H9 (cell line): ENCODE measurements at regions not wholly inside any gene's neighbourhood (a gene's known extent, or its start where the extent isn't known, plus 50 kb on each side); places are given as distances from the start of the nearest gene placed in this dataset.

Experiments used
- DNase-seq: peaks from one replicate; pipeline ENCODE4 v3.0.0-alpha.2; 2017
- H2AFZ ChIP-seq: one replicate; pipeline ENCODE4 v1.6.1; 2013; ENCODE audit warnings: mild to moderate bottlenecking, low read length, control low read depth, moderate library complexity
- H2AK5ac ChIP-seq: 2 replicates; pipeline ENCODE4 v1.6.1; 2013; ENCODE audit warnings: low read length, control low read depth, mixed read lengths; ENCODE audit not compliant: insufficient read length
- H2BK120ac ChIP-seq: one replicate; pipeline ENCODE4 v1.6.1; 2013; ENCODE audit warnings: low read depth, mild to moderate bottlenecking, low read length, control low read depth, inconsistent platforms; ENCODE audit not compliant: poor library complexity, severe bottlenecking
- H2BK12ac ChIP-seq: 2 replicates; pipeline ENCODE4 v1.6.1; 2013; ENCODE audit warnings: low read length, control low read depth, mixed read lengths, low read depth; ENCODE audit not compliant: insufficient read length
- H2BK15ac ChIP-seq: 2 replicates; pipeline ENCODE4 v1.6.1; 2013; ENCODE audit warnings: low read depth, low read length, control low read depth
- H2BK20ac ChIP-seq: one replicate; pipeline ENCODE4 v1.6.1; 2013; ENCODE audit warnings: low read depth, mild to moderate bottlenecking, low read length, control low read depth, inconsistent platforms; ENCODE audit not compliant: poor library complexity, severe bottlenecking
- H2BK5ac ChIP-seq: 2 replicates; pipeline ENCODE4 v1.6.1; 2013; ENCODE audit warnings: low read length, control low read depth, mixed read lengths; ENCODE audit not compliant: insufficient read length
- H3K14ac ChIP-seq: 2 replicates; pipeline ENCODE4 v1.6.1; 2013; ENCODE audit warnings: low read length, control low read depth; ENCODE audit not compliant: insufficient read depth
- H3K18ac ChIP-seq: 2 replicates; pipeline ENCODE4 v1.6.1; 2013; ENCODE audit warnings: low read depth, mild to moderate bottlenecking, mixed read lengths, low read length, control low read depth; ENCODE audit not compliant: insufficient read length
- H3K23ac ChIP-seq: 2 replicates; pipeline ENCODE4 v1.6.1; 2013; ENCODE audit warnings: low read length, control low read depth, mixed read lengths, low read depth; ENCODE audit not compliant: insufficient read length
- H3K23me2 ChIP-seq: 2 replicates; pipeline ENCODE4 v1.6.1; 2013; ENCODE audit warnings: low read depth, mild to moderate bottlenecking, mixed read lengths, low read length, control low read depth; ENCODE audit not compliant: insufficient read length, poor library complexity, severe bottlenecking
- H3K27ac ChIP-seq: 2 replicates; pipeline ENCODE4 v1.5.1; 2013; ENCODE audit warnings: low read length, control low read depth, mixed read lengths, low read depth; ENCODE audit not compliant: insufficient read length
- H3K27me3 ChIP-seq: 2 replicates; pipeline ENCODE4 v1.6.1; 2013; ENCODE audit warnings: low read length, control low read depth, inconsistent platforms; ENCODE audit not compliant: insufficient read depth
- H3K4ac ChIP-seq: 2 replicates; pipeline ENCODE4 v1.6.1; 2013; ENCODE audit warnings: low read depth, mild to moderate bottlenecking, control low read depth, inconsistent platforms, low read length, moderate library complexity
- H3K4me1 ChIP-seq: 2 replicates; pipeline ENCODE4 v1.6.1; 2013; ENCODE audit warnings: low read length, control low read depth, inconsistent platforms; ENCODE audit not compliant: insufficient read depth
- H3K4me2 ChIP-seq: 2 replicates; pipeline ENCODE4 v1.6.1; 2013; ENCODE audit warnings: low read length, control low read depth, mixed read lengths; ENCODE audit not compliant: insufficient read length, insufficient read depth
- H3K56ac ChIP-seq: 2 replicates; pipeline ENCODE4 v1.6.1; 2013; ENCODE audit warnings: low read depth, mild to moderate bottlenecking, mixed read lengths, low read length, control low read depth; ENCODE audit not compliant: insufficient read length
- H3K79me1 ChIP-seq: 2 replicates; pipeline ENCODE4 v1.6.1; 2013; ENCODE audit warnings: low read depth, mild to moderate bottlenecking, moderate library complexity, low read length, control low read depth, inconsistent platforms; ENCODE audit not compliant: insufficient read depth, poor library complexity, severe bottlenecking
- H3K79me2 ChIP-seq: 2 replicates; pipeline ENCODE4 v1.6.1; 2013; ENCODE audit warnings: low read length, control low read depth, inconsistent platforms; ENCODE audit not compliant: insufficient read depth
- H3K9ac ChIP-seq: 2 replicates; pipeline ENCODE4 v1.6.1; 2013; ENCODE audit warnings: low read length, control low read depth, mixed read lengths; ENCODE audit not compliant: insufficient read length; ENCODE audit errors: extremely low read depth
- H3K9me3 ChIP-seq: one replicate; pipeline ENCODE4 v1.6.1; 2013; ENCODE audit warnings: low read depth, low read length, inconsistent platforms; ENCODE audit not compliant: control insufficient read depth
- H3T11ph ChIP-seq: one replicate; pipeline ENCODE4 v1.6.1; 2013; ENCODE audit warnings: mild to moderate bottlenecking, low read length, control low read depth, inconsistent platforms
- H4K20me1 ChIP-seq: one replicate; pipeline ENCODE4 v1.6.1; 2013; ENCODE audit not compliant: control insufficient read depth, insufficient read length, insufficient read depth
- H4K5ac ChIP-seq: 2 replicates; pipeline ENCODE4 v1.6.1; 2013; ENCODE audit warnings: low read depth, mild to moderate bottlenecking, mixed read lengths, low read length, control low read depth; ENCODE audit not compliant: insufficient read length
- H4K8ac ChIP-seq: replicated peaks from 2 replicates; pipeline ENCODE4 v1.6.1; 2013; ENCODE audit warnings: low read length, control low read depth, mixed read lengths, low read depth; ENCODE audit not compliant: insufficient read length
- H4K91ac ChIP-seq: 2 replicates; pipeline ENCODE4 v1.6.1; 2013; ENCODE audit warnings: low read depth, mild to moderate bottlenecking, moderate library complexity, mixed read lengths, low read length, control low read depth; ENCODE audit not compliant: insufficient read length
- H3K27ac Mint-ChIP-seq, 3 experiments: 2 replicates in 2 of 3; 3 replicates in 1 of 3; pipeline ENCODE4 v1.8.0; 2020 to 2021; ENCODE audit warnings: mixed read lengths in 3 of 3, mild to moderate bottlenecking in 1 of 3, moderate library complexity in 1 of 3
- H3K27me3 Mint-ChIP-seq: 2 replicates; pipeline ENCODE4 v1.8.0; 2021; ENCODE audit warnings: low read depth, mild to moderate bottlenecking, moderate library complexity, mixed read lengths
- H3K36me3 Mint-ChIP-seq, 3 experiments: 2 replicates in 2 of 3; 3 replicates in 1 of 3; pipeline ENCODE4 v1.8.0; 2020 to 2021; ENCODE audit warnings: low read depth in 3 of 3, mixed read lengths in 3 of 3; ENCODE audit not compliant: insufficient read depth in 1 of 3
- H3K4me1 Mint-ChIP-seq, 2 experiments: 2 replicates each; pipeline ENCODE4 v1.8.0; 2020; ENCODE audit warnings: mixed read lengths in 2 of 2
- H3K4me3 Mint-ChIP-seq, 2 experiments: 2 replicates in 1 of 2; 3 replicates in 1 of 2; pipeline ENCODE4 v1.8.0; 2020 to 2021; ENCODE audit warnings: mild to moderate bottlenecking in 2 of 2, mixed read lengths in 2 of 2, moderate library complexity in 1 of 2
- H3K9me3 Mint-ChIP-seq, 2 experiments: 2 replicates in 1 of 2; 3 replicates in 1 of 2; pipeline ENCODE4 v1.8.0; 2020; ENCODE audit warnings: mild to moderate bottlenecking in 2 of 2, mixed read lengths in 2 of 2, moderate library complexity in 1 of 2
- CTCF ChIP-seq: fragments of 200-600 bp; sonication (generic); conservative IDR thresholded peaks from 3 replicates; pipeline ENCODE4 v1.8.0; 2021; ENCODE audit warnings: antibody characterized with exemption, mild to moderate bottlenecking
- WGBS: extraction: QIAGEN DNeasy Blood & Tissue Kit; methylation state at CpG from one replicate; pipeline ENCODE4 v1.1.7; 2013; ENCODE audit warnings: missing lambda C conversion rate, low lambda C conversion rate, mixed read lengths; ENCODE audit not compliant: insufficient read length; ENCODE audit errors: extremely low coverage; 5-methylcytosine and 5-hydroxymethylcytosine counted together

DNA sequence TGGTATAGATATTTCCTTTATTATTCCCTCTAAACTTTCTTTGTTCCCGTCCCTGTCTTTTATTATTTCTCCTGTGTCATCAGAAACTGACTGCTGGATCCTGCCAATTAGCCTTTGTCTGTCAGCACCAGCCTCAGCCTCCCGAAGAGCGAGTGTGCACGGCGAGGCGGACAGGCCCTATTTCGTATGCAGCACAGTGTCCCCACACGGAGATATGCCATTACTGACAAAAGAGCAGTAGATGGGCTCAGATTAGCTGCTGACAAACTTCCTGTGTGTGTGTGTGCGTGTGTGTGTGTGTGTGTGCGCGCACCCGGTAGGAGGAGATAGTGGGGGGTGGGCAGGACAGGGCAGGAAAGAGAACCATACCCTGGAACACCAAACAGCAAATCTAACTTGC is 99.5 kb upstream of the ZFP64 start:
- Histone ChIP-seq H3K23me2 (no peaks in the 10 kb centered on the region), H4K91ac (no peak overlapping the region), H2BK15ac (no peak overlapping the region), H3K79me1 (no peaks in the 10 kb centered on the region), H3K4ac (no peak overlapping the region), H3K23ac (no peak overlapping the region), H3K4me2 (no peak overlapping the region), H3K9ac (no peak overlapping the region), H4K20me1 (no peaks in the 10 kb centered on the region), H3K14ac (no peak overlapping the region), H4K5ac (no peak overlapping the region), H2BK120ac (no peak overlapping the region), H4K8ac (no peak overlapping the region), H2BK20ac (no peak overlapping the region), H2BK5ac (no peak overlapping the region), H2AK5ac (no peak overlapping the region), H3K56ac (no peak overlapping the region), H2BK12ac (no peak overlapping the region), H3K27ac (no peak overlapping the region), H3K4me1 (no peaks in the 10 kb centered on the region), H2AFZ (no peak overlapping the region), H3K79me2 (no peaks in the 10 kb centered on the region), H3T11ph (no peak overlapping the region), H3K27me3 (no peaks in the 10 kb centered on the region), H3K9me3 (no peaks in the 10 kb centered on the region), H3K18ac (no peak overlapping the region)
- Mint-ChIP-seq H3K4me3 (no peak overlapping the region), H3K4me1 (no peaks in the 10 kb centered on the region), H3K9me3 (no peaks in the 10 kb centered on the region), H3K27me3 (no peaks in the 10 kb centered on the region), H3K36me3 (no peaks in the 10 kb centered on the region), H3K27ac (no peak overlapping the region)
- no peak for DNase-seq
- no CpG with 5 or more reads among the region's 12 CpGs for WGBS
- TF ChIP-seq CTCF, result no peak
